Testis (tissue), 2 donors: ENCODE measurements at regions not wholly inside any gene's neighbourhood (a gene's known extent, or its start where the extent isn't known, plus 50 kb on each side); places are given as distances from the start of the nearest gene placed in this dataset.

Experiments used
- CTCF ChIP-seq, 3 experiments: fragments of 450-650 bp in 2 of 3; fragments of 200-600 bp in 1 of 3; sonication (generic) in 1 of 3; IDR thresholded peaks; one replicate each; pipeline ENCODE4 v1.5.1; 2016 to 2019; ENCODE audit warnings: antibody characterized with exemption in 3 of 3, mild to moderate bottlenecking in 2 of 3, moderate library complexity in 1 of 3
- POLR2A ChIP-seq: fragments of 450-650 bp; IDR thresholded peaks from one replicate; pipeline ENCODE4 v1.6.1; 2017; ENCODE audit warnings: antibody characterized with exemption, mild to moderate bottlenecking, moderate library complexity

DNA sequence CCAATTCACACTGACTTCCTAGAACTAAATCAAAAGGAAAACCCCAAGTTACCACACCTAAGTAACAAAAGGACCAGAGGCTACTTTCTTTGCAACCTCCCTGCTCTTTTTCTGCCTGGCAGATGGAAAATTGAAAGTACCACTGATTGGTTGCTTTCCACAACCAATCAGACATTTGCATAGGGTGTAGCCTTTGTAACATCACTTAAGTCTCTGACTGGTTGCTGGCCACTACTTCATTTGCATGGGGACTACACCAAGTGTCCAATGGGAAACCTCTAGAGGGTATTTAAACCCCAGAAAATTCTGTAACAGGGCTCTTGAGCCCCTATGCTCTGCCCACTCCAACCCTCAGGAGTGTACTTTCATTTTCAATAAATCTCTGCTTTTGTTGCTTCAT, 365.0 kb downstream of the LTN1 start:
- TF ChIP-seq CTCF (IDR thresholded peaks at IDR 0.05) (no peak), POLR2A (no peak)
